Astrocyte of the spinal cord (primary cell): ENCODE measurements at regions not wholly inside any gene's neighbourhood (a gene's known extent, or its start where the extent isn't known, plus 50 kb on each side); places are given as distances from the start of the nearest gene placed in this dataset.

Experiments
- DNase-seq: peaks from one replicate; pipeline ENCODE4 v3.0.0; 2011; ENCODE audit warnings: low read depth, low spot score
- H3K4me3 ChIP-seq: 2 replicates; pipeline ENCODE4 v1.5.1; 2011; ENCODE audit warnings: low read depth, mild to moderate bottlenecking, low read length, moderate library complexity
- CTCF ChIP-seq: IDR thresholded peaks from 2 replicates; pipeline ENCODE4 v1.5.1; 2012; ENCODE audit warnings: low read depth, mild to moderate bottlenecking, low read length, inconsistent platforms
- in situ Hi-C: cut with HindIII; loops from 2 replicates; pipeline ENCODE4 v1.10.0; 2017; ENCODE audit warnings: low sequenced_read_pairs

GRCh38 chr6:139539852-139540251 lies 165.4 kb upstream of the CITED2 start:
- no peak overlapping the region for H3K4me3 ChIP-seq
- peak; percentile 95 for DNase-seq
- TF ChIP-seq CTCF, result no peak
- in situ Hi-C loops, result no loop called here

- DNase-seq, result peak; percentile 49
- no peak overlapping the region for H3K4me3 ChIP-seq
- in situ Hi-C loops, result no loop called here
- no peak for TF ChIP-seq CTCF
Measured at GRCh38 chr6:139538366-139538765, 163.9 kb upstream of the CITED2 start.

GRCh38 chr6:139536751-139537617 lies 162.5 kb upstream of the CITED2 start:
- DNase-seq, result no peak
- in situ Hi-C loops, result no loop called here
- H3K4me3 ChIP-seq, result no peak overlapping the region
- TF ChIP-seq CTCF, result no peak

GRCh38 chr6:139534472-139535115 lies 160.1 kb upstream of the CITED2 start:
- TF ChIP-seq CTCF, result no peak
- no peak for DNase-seq
- no peak overlapping the region for H3K4me3 ChIP-seq
- in situ Hi-C loops, result no loop called here

GRCh38 chr6:139533573-139534471 lies 159.4 kb upstream of the CITED2 start:
- no peak for TF ChIP-seq CTCF
- DNase-seq, result peak; percentile 81
- in situ Hi-C loops, result no loop called here
- no peak overlapping the region for H3K4me3 ChIP-seq

GRCh38 chr6:139533171-139533570 lies 158.7 kb upstream of the CITED2 start:
- no peak for TF ChIP-seq CTCF
- no peak for DNase-seq
- in situ Hi-C loops, result no loop called here
- H3K4me3 ChIP-seq, result no peak overlapping the region
